GM18502 (cell line): ENCODE measurements at regions not wholly inside any gene's neighbourhood (a gene's known extent, or its start where the extent isn't known, plus 50 kb on each side); places are given as distances from the start of the nearest gene placed in this dataset.
A peak's percentile ranks its signal among the peaks of the same experiment; 100 is the strongest.

Experiments used
- ATAC-seq: cut with Tn5 transposase; IDR thresholded peaks from one replicate; pipeline ENCODE4 v1.9.1; 2021; ENCODE audit warnings: mild to moderate bottlenecking; ENCODE audit not compliant: unreplicated experiment, poor library complexity

GRCh38 chr5:66306105-66306843 is 162.2 kb downstream of the SREK1 start:
- ATAC-seq: peak; percentile 86

GRCh38 chr5:66306844-66307315 is 162.8 kb downstream of the SREK1 start:
- no peak for ATAC-seq

GRCh38 chr5:66307647-66308241 is 163.6 kb downstream of the SREK1 start:
- peak; percentile 79 for ATAC-seq

- ATAC-seq: no peak
Observed at GRCh38 chr5:66312266-66312665, 168.2 kb downstream of the SREK1 start.

- ATAC-seq: no peak
Observed at GRCh38 chr5:66315784-66316183, 171.7 kb downstream of the SREK1 start.

- no peak for ATAC-seq
Observed at GRCh38 chr5:66322786-66323528, 178.9 kb downstream of the SREK1 start.

GRCh38 chr5:66323529-66323895 is 179.4 kb downstream of the SREK1 start:
- no peak for ATAC-seq

- ATAC-seq: no peak
Observed at GRCh38 chr5:66324357-66324756, 180.3 kb downstream of the SREK1 start.

GRCh38 chr5:66326276-66326675 is 182.2 kb downstream of the SREK1 start:
- no peak for ATAC-seq

GRCh38 chr5:66327008-66327407 is 182.9 kb downstream of the SREK1 start:
- no peak for ATAC-seq

- no peak for ATAC-seq
Observed at GRCh38 chr5:66329078-66329477, 185.0 kb downstream of the SREK1 start.

- no peak for ATAC-seq
Observed at GRCh38 chr5:66333192-66333591, 189.1 kb downstream of the SREK1 start.

- no peak for ATAC-seq
Observed at GRCh38 chr5:66337626-66338226, 193.6 kb downstream of the SREK1 start.

GRCh38 chr5:66338828-66339227 is 194.7 kb downstream of the SREK1 start:
- ATAC-seq: no peak

GRCh38 chr5:66339896-66340295 is 195.8 kb downstream of the SREK1 start:
- no peak for ATAC-seq

GRCh38 chr5:66340786-66341185 is 196.7 kb downstream of the SREK1 start:
- ATAC-seq: no peak

- no peak for ATAC-seq
Observed at GRCh38 chr5:66342341-66342880, 198.3 kb downstream of the SREK1 start.

- ATAC-seq: no peak
Observed at GRCh38 chr5:66343370-66344071, 199.4 kb downstream of the SREK1 start.

GRCh38 chr5:66344544-66344943 is 200.4 kb downstream of the SREK1 start:
- no peak for ATAC-seq

- no peak for ATAC-seq
Observed at GRCh38 chr5:66345281-66345680, 201.2 kb downstream of the SREK1 start.
